IMR-90 (cell line): ENCODE measurements at regions not wholly inside any gene's neighbourhood (a gene's known extent, or its start where the extent isn't known, plus 50 kb on each side); places are given as distances from the start of the nearest gene placed in this dataset.

Experiments used
- ATAC-seq: fragments of 200-7000 bp; cut with Tn5 transposase; 2 replicates; pipeline ENCODE4 v1.9.1; 2020; ENCODE audit warnings: low read depth, mild to moderate bottlenecking, moderate library complexity
- BruUV-seq: library from RNA; stranded (reverse); fragments of 400-500 nt; replicated peaks from 2 replicates; lab custom pipeline; 2021; lab: Mats Ljungman, UMichigan
- CTCF ChIA-PET: fragments of 300-600 bp; formaldehyde crosslinking; extraction: SDS; loops from one replicate; lab custom pipeline; 2021; ENCODE audit warnings: antibody characterized with exemption; lab: Yijun Ruan, JAX
- POLR2A ChIA-PET: fragments of 300-600 bp; sonication (Branson Sonifier 250); formaldehyde crosslinking; loops from one replicate; lab custom pipeline; 2022; ENCODE audit warnings: antibody characterized with exemption; ENCODE audit not compliant: unreplicated experiment; lab: Charles Lee
- DNase-seq: peaks from one replicate; pipeline ENCODE4 v3.0.0; 2013
- H2AFZ ChIP-seq: replicated peaks from 2 replicates; pipeline ENCODE3; 2013; ENCODE audit warnings: low read length, mild to moderate bottlenecking; ENCODE audit not compliant: poor library complexity
- H2AK5ac ChIP-seq: 2 replicates; pipeline ENCODE4 v1.6.1; 2013; ENCODE audit warnings: low read depth, low read length, inconsistent platforms
- H2AK9ac ChIP-seq: replicated peaks from 2 replicates; pipeline ENCODE3; 2013; ENCODE audit warnings: mild to moderate bottlenecking, low read depth, low read length, moderate library complexity; ENCODE audit not compliant: poor library complexity
- H2BK120ac ChIP-seq: 2 replicates; pipeline ENCODE4 v1.6.1; 2013; ENCODE audit warnings: low read depth, low read length, inconsistent platforms
- H2BK15ac ChIP-seq: 3 replicates; pipeline ENCODE4 v1.6.1; 2013; ENCODE audit warnings: low read depth, low read length, inconsistent platforms
- H2BK20ac ChIP-seq: 2 replicates; pipeline ENCODE4 v1.6.1; 2013; ENCODE audit warnings: low read depth, mild to moderate bottlenecking, inconsistent platforms, low read length, moderate library complexity
- H2BK5ac ChIP-seq: 2 replicates; pipeline ENCODE4 v1.6.1; 2013; ENCODE audit warnings: mild to moderate bottlenecking, low read depth, low read length, inconsistent platforms; ENCODE audit not compliant: poor library complexity, severe bottlenecking
- H3K14ac ChIP-seq: replicated peaks from 2 replicates; pipeline ENCODE4 v1.6.1; 2013; ENCODE audit warnings: low read depth, low read length, inconsistent platforms
- H3K18ac ChIP-seq: 2 replicates; pipeline ENCODE4 v1.6.1; 2013; ENCODE audit warnings: low read depth, low read length, control low read depth
- H3K23ac ChIP-seq: 2 replicates; pipeline ENCODE4 v1.6.1; 2013; ENCODE audit warnings: low read depth, low read length, inconsistent platforms
- H3K27ac ChIP-seq: 2 replicates; pipeline ENCODE4 v1.5.1; 2013; ENCODE audit warnings: mild to moderate bottlenecking, control low read depth, low read length; ENCODE audit not compliant: insufficient read depth
- H3K27me3 ChIP-seq: 2 replicates; pipeline ENCODE4 v1.6.1; 2013; ENCODE audit warnings: low read length; ENCODE audit not compliant: control insufficient read depth, insufficient read depth
- H3K36me3 ChIP-seq: 2 replicates; pipeline ENCODE4 v1.6.1; 2013; ENCODE audit warnings: low read length, mixed read lengths; ENCODE audit not compliant: control insufficient read depth, insufficient read depth
- H3K4ac ChIP-seq: 2 replicates; pipeline ENCODE4 v1.6.1; 2013; ENCODE audit warnings: low read depth, low read length, inconsistent platforms
- H3K4me1 ChIP-seq: 2 replicates; pipeline ENCODE4 v1.6.1; 2013; ENCODE audit warnings: low read length, mixed read lengths; ENCODE audit not compliant: control insufficient read depth, insufficient read depth
- H3K4me2 ChIP-seq: 2 replicates; pipeline ENCODE4 v1.6.1; 2013; ENCODE audit warnings: low read depth, mild to moderate bottlenecking, control low read depth, low read length, moderate library complexity
- H3K4me3 ChIP-seq: 2 replicates; pipeline ENCODE4 v1.5.1; 2013; ENCODE audit warnings: low read depth, mild to moderate bottlenecking, control low read depth, low read length, moderate library complexity; ENCODE audit not compliant: insufficient read depth
- H3K56ac ChIP-seq: 2 replicates; pipeline ENCODE4 v1.6.1; 2013; ENCODE audit warnings: low read length, inconsistent platforms; ENCODE audit not compliant: insufficient read depth; ENCODE audit errors: extremely low read depth
- H3K79me1 ChIP-seq, 2 experiments: 2 replicates each; pipeline ENCODE4 v1.6.1; 2013; ENCODE audit warnings: low read length in 2 of 2, inconsistent platforms in 1 of 2, low read depth in 1 of 2
- H3K9ac ChIP-seq: 2 replicates; pipeline ENCODE4 v1.6.1; 2013; ENCODE audit warnings: low read depth, low read length, control low read depth
- H3K9me1 ChIP-seq: 2 replicates; pipeline ENCODE4 v1.6.1; 2013; ENCODE audit warnings: low read length, inconsistent platforms; ENCODE audit not compliant: insufficient read depth
- H3K9me3 ChIP-seq: 2 replicates; pipeline ENCODE4 v1.6.1; 2013; ENCODE audit warnings: low read length; ENCODE audit not compliant: control insufficient read depth, insufficient read depth
- H4K20me1 ChIP-seq: 2 replicates; pipeline ENCODE4 v1.6.1; 2013; ENCODE audit warnings: low read length, inconsistent platforms; ENCODE audit not compliant: insufficient read depth
- H4K5ac ChIP-seq: 2 replicates; pipeline ENCODE4 v1.6.1; 2013; ENCODE audit warnings: mild to moderate bottlenecking, low read depth, low read length, control low read depth
- H4K8ac ChIP-seq, 2 experiments: 2 replicates each; pipeline ENCODE4 v1.6.1; 2013; ENCODE audit warnings: low read depth in 2 of 2, low read length in 2 of 2, control low read depth in 1 of 2, inconsistent platforms in 1 of 2
- H4K91ac ChIP-seq: 2 replicates; pipeline ENCODE4 v1.6.1; 2013; ENCODE audit warnings: low read depth, low read length, inconsistent platforms; ENCODE audit not compliant: insufficient read depth
- CEBPB ChIP-seq: IDR thresholded peaks from 2 replicates; pipeline ENCODE4 v1.6.1; 2012; ENCODE audit warnings: low read depth, low read length, improper control_type of control experiment
- CTCF ChIP-seq: conservative IDR thresholded peaks from 2 replicates; pipeline ENCODE4 v1.5.1; 2012; ENCODE audit warnings: mild to moderate bottlenecking, low read depth, low read length, improper control_type of control experiment
- ELK1 ChIP-seq: fragments of 150-350 bp; IDR thresholded peaks from 2 replicates; pipeline ENCODE4 v1.6.1; 2016; ENCODE audit warnings: low read depth, mild to moderate bottlenecking, low read length, moderate library complexity, borderline replicate concordance
- MAFK ChIP-seq: IDR thresholded peaks from 2 replicates; pipeline ENCODE4 v1.6.1; 2012; ENCODE audit warnings: low read depth, low read length, improper control_type of control experiment
- POLR2A ChIP-seq: IDR thresholded peaks from 2 replicates; pipeline ENCODE4 v1.6.1; 2012; ENCODE audit warnings: mild to moderate bottlenecking, low read depth, low read length
- RCOR1 ChIP-seq: IDR thresholded peaks from 2 replicates; pipeline ENCODE4 v1.6.1; 2012; ENCODE audit warnings: mild to moderate bottlenecking, low read length, improper control_type of control experiment; ENCODE audit not compliant: insufficient replicate concordance
- RFX5 ChIP-seq: IDR thresholded peaks from 2 replicates; pipeline ENCODE4 v1.8.0; 2012; ENCODE audit warnings: low read depth, mild to moderate bottlenecking, low read length, moderate library complexity
- USF2 ChIP-seq: fragments of 150-350 bp; IDR thresholded peaks from 2 replicates; pipeline ENCODE4 v1.6.1; 2017; ENCODE audit warnings: mild to moderate bottlenecking, antibody characterized with exemption, low read length, low read depth
- WGBS, 2 experiments: methylation state at CpG; one replicate each; pipeline versions ENCODE4 v1.1.5 to v1.1.7; 2013; ENCODE audit warnings: missing lambda C conversion rate in 2 of 2; ENCODE audit not compliant: insufficient read length in 1 of 2; ENCODE audit errors: extremely low coverage in 2 of 2; 5-methylcytosine and 5-hydroxymethylcytosine counted together
- dilution Hi-C: fragments of 300-500 bp; cut with HindIII; formaldehyde crosslinking; loops from one replicate; pipeline ENCODE4 v1.14.3; 2018; ENCODE audit warnings: low sequenced_read_pairs; ENCODE audit not compliant: unreplicated experiment
- in situ Hi-C: fragments of 300-500 bp; cut with MboI; formaldehyde crosslinking; loops from 3 replicates; pipeline ENCODE4 v1.14.3; 2019; ENCODE audit warnings: low sequenced_read_pairs, inconsistent platforms, mixed read lengths
- intact Hi-C: fragments of 100-400 bp; cut with micrococcal nuclease; formaldehyde crosslinking; loops from 2 replicates; pipeline ENCODE4 v1.10.0; 2022

- no peaks in the 10 kb centered on the region for H3K36me3 ChIP-seq
- no CpG with 5 or more reads among the region's 3 CpGs for WGBS, 2 experiments
- H2AFZ ChIP-seq, result no peak overlapping the region
- intact Hi-C loops, result no loop called here
- peaks cover 9% of the 10 kb centered on the region for H3K9me3 ChIP-seq
- H3K56ac ChIP-seq, result no peak overlapping the region
- in situ Hi-C loops, result no loop called here
- H4K20me1 ChIP-seq, result no peaks in the 10 kb centered on the region
- DNase-seq (no peak), ATAC-seq (no peak)
- H2BK120ac ChIP-seq, result no peak overlapping the region
- H3K4me2 ChIP-seq, result no peak overlapping the region
- H2AK5ac ChIP-seq, result no peak overlapping the region
- BruUV-seq, result no TSS peak
- H3K9me1 ChIP-seq, result no peaks in the 10 kb centered on the region
- no peak overlapping the region for H3K18ac ChIP-seq
- H2BK5ac ChIP-seq, result no peak overlapping the region
- H3K4ac ChIP-seq, result no peak overlapping the region
- H3K27ac ChIP-seq, result no peak overlapping the region
- no peak overlapping the region for H4K91ac ChIP-seq
- H4K8ac ChIP-seq, result no peak overlapping the region
- no peak overlapping the region for H3K4me3 ChIP-seq
- ChIA-PET POLR2A (no interaction called here), CTCF (no interaction called here)
- no peak overlapping the region for H2BK20ac ChIP-seq
- no peak overlapping the region for H3K9ac ChIP-seq
- H2AK9ac ChIP-seq, result no peak overlapping the region
- no peak overlapping the region for H3K14ac ChIP-seq
- no peak overlapping the region for H4K5ac ChIP-seq
- TF ChIP-seq POLR2A (no peak), RCOR1 (no peak), MAFK (no peak), CTCF (no peak), USF2 (no peak), ELK1 (no peak), RFX5 (no peak), CEBPB (0 out of 2 replicates have a peak, but pooled peaks have one; percentile 17)
- H3K23ac ChIP-seq, result no peak overlapping the region
- H3K79me1 ChIP-seq, result no peaks in the 10 kb centered on the region
- no peak overlapping the region for H2BK15ac ChIP-seq
- dilution Hi-C loops, result no loop called here
- no peaks in the 10 kb centered on the region for H3K27me3 ChIP-seq
- no peaks in the 10 kb centered on the region for H3K4me1 ChIP-seq
Measured at GRCh38 chr7:53504914-53505313, 469.5 kb downstream of the POM121L12 start.
